ENCODE measurements at regions not wholly inside any gene's neighbourhood (a gene's known extent, or its start where the extent isn't known, plus 50 kb on each side); places are given as distances from the start of the nearest gene placed in this dataset.
"Not testable (repeated sequence)": the region's sequence is repeated elsewhere in the genome, so short reads cannot be mapped to it uniquely, and the experiment has no call there.

GRCh38 chr3:22706922-22707321, 496.2 kb upstream of the UBE2E2 start:
- TF ChIP-seq SP1 (CRISPR knock-in tag; IDR thresholded peaks at IDR 0.05); CTCF (IDR thresholded peaks at IDR 0.05 in 2 of 3, conservative IDR thresholded peaks at IDR 0.05 in 1 of 3; ENCODE audit: insufficient read depth in 2 of 3, low read depth in 1 of 3, low read length in 3 of 3); EZH2 (IDR thresholded peaks at IDR 0.05; ENCODE audit: borderline replicate concordance, low read depth, low read length); MTA3 (IDR thresholded peaks at IDR 0.05; ENCODE audit: borderline replicate concordance); POLR2A (conservative IDR thresholded peaks at IDR 0.05); HDAC6 (IDR thresholded peaks at IDR 0.05; ENCODE audit: low read depth, low read length); MYC (IDR thresholded peaks at IDR 0.05; ENCODE audit: low read depth, low read length); MYC (CRISPR knock-in tag; IDR thresholded peaks at IDR 0.05; ENCODE audit: borderline replicate concordance, low read depth): not testable (repeated sequence)
